ENCODE measurements at regions not wholly inside any gene's neighbourhood (a gene's known extent, or its start where the extent isn't known, plus 50 kb on each side); places are given as distances from the start of the nearest gene placed in this dataset.
A peak's percentile ranks its signal among the peaks of the same experiment; 100 is the strongest.

DNA sequence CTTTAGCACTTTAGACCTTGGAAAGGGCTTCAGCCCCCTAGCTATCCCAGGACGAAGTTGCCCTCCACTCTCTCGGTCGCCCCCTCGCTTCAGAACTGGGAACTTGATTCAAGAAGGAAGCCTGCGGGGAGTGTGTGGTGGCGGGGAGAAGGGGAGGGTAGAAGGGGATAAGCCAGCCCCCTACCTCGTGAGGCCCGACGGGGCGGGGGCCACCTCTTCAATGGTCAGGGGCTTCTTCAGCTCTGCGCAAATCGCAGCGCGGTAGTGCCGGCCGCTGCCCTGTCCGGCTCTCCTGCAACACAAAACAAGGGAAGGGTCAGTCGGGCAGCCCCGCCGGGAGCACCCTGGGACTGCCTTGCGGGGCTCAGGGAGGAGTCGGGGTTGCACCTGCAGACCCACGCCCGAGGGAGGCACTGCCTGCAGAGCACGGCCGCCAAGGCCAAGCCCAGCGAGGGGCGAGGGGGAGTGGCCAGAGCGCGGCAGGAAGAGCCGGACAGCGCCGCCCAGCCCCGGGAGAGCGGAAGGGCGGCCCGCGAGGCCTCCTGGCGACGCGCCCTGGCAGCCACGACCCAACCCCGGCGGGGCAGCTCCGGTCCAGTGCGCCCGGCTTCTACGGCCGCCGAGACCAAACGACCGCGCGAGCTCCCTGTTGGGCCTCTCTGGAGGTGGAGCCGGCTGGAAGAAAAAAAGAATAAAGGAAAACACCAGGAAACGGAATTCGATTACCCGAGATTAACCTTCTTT lies 56.2 kb upstream of the RASAL2 start:
- TF ChIP-seq, protein P1, sequence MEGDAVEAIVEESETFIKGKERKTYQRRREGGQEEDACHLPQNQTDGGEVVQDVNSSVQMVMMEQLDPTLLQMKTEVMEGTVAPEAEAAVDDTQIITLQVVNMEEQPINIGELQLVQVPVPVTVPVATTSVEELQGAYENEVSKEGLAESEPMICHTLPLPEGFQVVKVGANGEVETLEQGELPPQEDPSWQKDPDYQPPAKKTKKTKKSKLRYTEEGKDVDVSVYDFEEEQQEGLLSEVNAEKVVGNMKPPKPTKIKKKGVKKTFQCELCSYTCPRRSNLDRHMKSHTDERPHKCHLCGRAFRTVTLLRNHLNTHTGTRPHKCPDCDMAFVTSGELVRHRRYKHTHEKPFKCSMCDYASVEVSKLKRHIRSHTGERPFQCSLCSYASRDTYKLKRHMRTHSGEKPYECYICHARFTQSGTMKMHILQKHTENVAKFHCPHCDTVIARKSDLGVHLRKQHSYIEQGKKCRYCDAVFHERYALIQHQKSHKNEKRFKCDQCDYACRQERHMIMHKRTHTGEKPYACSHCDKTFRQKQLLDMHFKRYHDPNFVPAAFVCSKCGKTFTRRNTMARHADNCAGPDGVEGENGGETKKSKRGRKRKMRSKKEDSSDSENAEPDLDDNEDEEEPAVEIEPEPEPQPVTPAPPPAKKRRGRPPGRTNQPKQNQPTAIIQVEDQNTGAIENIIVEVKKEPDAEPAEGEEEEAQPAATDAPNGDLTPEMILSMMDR (optimal IDR thresholded peaks at IDR 0.05 in 1 of 3, IDR thresholded peaks at IDR 0.05 in 1 of 3, conservative IDR thresholded peaks at IDR 0.05 in 1 of 3; ENCODE audit: extremely low read depth in 1 of 3, insufficient read depth in 2 of 3, low read length in 3 of 3), result peak; percentile 47 to 71 (median 54)
- no peak for TF ChIP-seq EZH2 (IDR thresholded peaks at IDR 0.05; ENCODE audit: low read length)

Measured in keratinocyte (primary cell).